Endodermal cell (in vitro differentiated cells): ENCODE measurements at regions not wholly inside any gene's neighbourhood (a gene's known extent, or its start where the extent isn't known, plus 50 kb on each side); places are given as distances from the start of the nearest gene placed in this dataset.

Experiments used
- DNase-seq: peaks from one replicate; pipeline ENCODE4 v3.0.0-alpha.2; 2017
- H3K27ac ChIP-seq: 2 replicates; pipeline ENCODE4 v1.5.1; 2013; ENCODE audit warnings: mild to moderate bottlenecking, low read depth, low read length, moderate library complexity
- H3K27me3 ChIP-seq: 2 replicates; pipeline ENCODE4 v1.6.1; 2013; ENCODE audit warnings: mild to moderate bottlenecking, low read length, moderate library complexity; ENCODE audit not compliant: insufficient read depth, control insufficient read depth, poor library complexity, severe bottlenecking
- H3K36me3 ChIP-seq: 2 replicates; pipeline ENCODE4 v1.7.0; 2013; ENCODE audit warnings: mild to moderate bottlenecking, low read length, moderate library complexity; ENCODE audit not compliant: control insufficient read depth, insufficient read depth
- H3K4me1 ChIP-seq: one replicate; pipeline ENCODE4 v1.7.0; 2013; ENCODE audit warnings: low read length; ENCODE audit not compliant: control insufficient read depth, insufficient read depth
- H3K4me3 ChIP-seq: 2 replicates; pipeline ENCODE4 v1.5.1; 2013; ENCODE audit warnings: mild to moderate bottlenecking, low read length, moderate library complexity
- H3K9ac ChIP-seq: 2 replicates; pipeline ENCODE4 v1.6.1; 2013; ENCODE audit warnings: mild to moderate bottlenecking, low read length, moderate library complexity; ENCODE audit not compliant: poor library complexity, severe bottlenecking; ENCODE audit errors: extremely low read depth
- H3K9me3 ChIP-seq: 2 replicates; pipeline ENCODE4 v1.6.1; 2013; ENCODE audit warnings: mild to moderate bottlenecking, low read length, moderate library complexity; ENCODE audit not compliant: control insufficient read depth
- H3K27ac Mint-ChIP-seq: 2 replicates; pipeline ENCODE4 v1.8.0; 2020; ENCODE audit warnings: mixed read lengths
- H3K27me3 Mint-ChIP-seq: 2 replicates; pipeline ENCODE4 v1.8.0; 2021; ENCODE audit warnings: mild to moderate bottlenecking, mixed read lengths; ENCODE audit not compliant: insufficient read depth
- H3K36me3 Mint-ChIP-seq: 2 replicates; pipeline ENCODE4 v1.8.0; 2020; ENCODE audit warnings: low read depth, mixed read lengths
- H3K4me1 Mint-ChIP-seq: 2 replicates; pipeline ENCODE4 v1.8.0; 2020; ENCODE audit warnings: mixed read lengths
- H3K4me3 Mint-ChIP-seq: 2 replicates; pipeline ENCODE4 v1.8.0; 2020; ENCODE audit warnings: mild to moderate bottlenecking, moderate library complexity, mixed read lengths
- H3K9me3 Mint-ChIP-seq: 2 replicates; pipeline ENCODE4 v1.8.0; 2020; ENCODE audit warnings: mild to moderate bottlenecking, mixed read lengths
- WGBS, 2 experiments: methylation state at CpG; one replicate each; pipeline versions ENCODE4 v1.1.5 to v1.1.7; 2013; ENCODE audit warnings: missing lambda C conversion rate in 2 of 2, mixed read lengths in 1 of 2; ENCODE audit not compliant: insufficient coverage in 1 of 2, insufficient read length in 1 of 2; 5-methylcytosine and 5-hydroxymethylcytosine counted together
- TF ChIP-seq, protein P1 (sequence below): fragments of 200-600 bp; sonication (generic); conservative IDR thresholded peaks from 2 replicates; pipeline ENCODE4 v1.5.0; 2021; ENCODE audit warnings: antibody characterized with exemption, mild to moderate bottlenecking

DNA sequence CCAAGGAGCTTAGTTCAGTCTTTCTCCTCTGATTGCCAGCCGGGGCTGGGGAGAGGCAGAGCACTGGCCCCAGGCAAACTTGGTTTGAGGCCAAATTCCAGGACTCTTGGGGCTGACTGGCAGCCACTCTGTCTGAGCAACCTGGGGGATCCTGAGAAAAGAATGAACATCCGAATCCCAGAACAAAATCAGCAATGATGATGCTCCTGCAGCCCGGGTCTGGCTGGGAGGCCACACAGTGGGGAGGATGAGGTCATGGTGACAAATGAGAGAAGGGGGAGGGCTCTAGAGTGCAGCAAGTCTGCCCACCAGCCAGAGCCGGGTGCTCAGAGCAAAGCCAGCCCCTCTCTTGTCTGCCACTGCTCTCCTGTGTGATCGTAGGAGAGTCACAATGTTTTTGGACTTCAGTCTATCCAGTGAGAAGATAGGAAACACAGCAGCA, 71.8 kb upstream of the PAX6 start:
- Mint-ChIP-seq H3K36me3 (no peaks in the 10 kb centered on the region), H3K9me3 (no peaks in the 10 kb centered on the region), H3K4me3 (no peak overlapping the region), H3K27ac (no peak overlapping the region), H3K4me1 (peaks cover 17% of the 10 kb centered on the region), H3K27me3 (peaks cover 14% of the 10 kb centered on the region)
- H3K4me3 ChIP-seq = no peak overlapping the region
- H3K9me3 ChIP-seq = no peaks in the 10 kb centered on the region
- peak; percentile 77 for DNase-seq
- H3K27ac ChIP-seq = peak overlapping the region; percentile 45
- TF ChIP-seq, protein P1, sequence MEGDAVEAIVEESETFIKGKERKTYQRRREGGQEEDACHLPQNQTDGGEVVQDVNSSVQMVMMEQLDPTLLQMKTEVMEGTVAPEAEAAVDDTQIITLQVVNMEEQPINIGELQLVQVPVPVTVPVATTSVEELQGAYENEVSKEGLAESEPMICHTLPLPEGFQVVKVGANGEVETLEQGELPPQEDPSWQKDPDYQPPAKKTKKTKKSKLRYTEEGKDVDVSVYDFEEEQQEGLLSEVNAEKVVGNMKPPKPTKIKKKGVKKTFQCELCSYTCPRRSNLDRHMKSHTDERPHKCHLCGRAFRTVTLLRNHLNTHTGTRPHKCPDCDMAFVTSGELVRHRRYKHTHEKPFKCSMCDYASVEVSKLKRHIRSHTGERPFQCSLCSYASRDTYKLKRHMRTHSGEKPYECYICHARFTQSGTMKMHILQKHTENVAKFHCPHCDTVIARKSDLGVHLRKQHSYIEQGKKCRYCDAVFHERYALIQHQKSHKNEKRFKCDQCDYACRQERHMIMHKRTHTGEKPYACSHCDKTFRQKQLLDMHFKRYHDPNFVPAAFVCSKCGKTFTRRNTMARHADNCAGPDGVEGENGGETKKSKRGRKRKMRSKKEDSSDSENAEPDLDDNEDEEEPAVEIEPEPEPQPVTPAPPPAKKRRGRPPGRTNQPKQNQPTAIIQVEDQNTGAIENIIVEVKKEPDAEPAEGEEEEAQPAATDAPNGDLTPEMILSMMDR = no peak
- H3K4me1 ChIP-seq = peaks cover 3% of the 10 kb centered on the region
- H3K36me3 ChIP-seq = no peaks in the 10 kb centered on the region
- no peak overlapping the region for H3K9ac ChIP-seq
- H3K27me3 ChIP-seq = no peaks in the 10 kb centered on the region
- 26 to 65% methylated on average over 3 to 5 of the region's 5 CpGs for WGBS, 2 experiments

- Mint-ChIP-seq H3K27ac (no peak overlapping the region), H3K9me3 (no peaks in the 10 kb centered on the region), H3K27me3 (peaks cover 19% of the 10 kb centered on the region), H3K36me3 (no peaks in the 10 kb centered on the region), H3K4me1 (peaks cover 20% of the 10 kb centered on the region), H3K4me3 (no peak overlapping the region)
- TF ChIP-seq, protein P1 = no peak
- 78 to 94% methylated on average over 2 of the region's 2 CpGs for WGBS, 2 experiments
- H3K9ac ChIP-seq = no peak overlapping the region
- no peaks in the 10 kb centered on the region for H3K9me3 ChIP-seq
- peaks cover 3% of the 10 kb centered on the region for H3K4me1 ChIP-seq
- H3K36me3 ChIP-seq = no peaks in the 10 kb centered on the region
- H3K4me3 ChIP-seq = no peak overlapping the region
- no peak overlapping the region for H3K27ac ChIP-seq
- DNase-seq = no peak
- no peaks in the 10 kb centered on the region for H3K27me3 ChIP-seq
Observed at GRCh38 chr11:31881825-31882224, 70.7 kb upstream of the PAX6 start.

- H3K4me3 ChIP-seq = no peak overlapping the region
- no peaks in the 10 kb centered on the region for H3K36me3 ChIP-seq
- H3K27me3 Mint-ChIP-seq = peaks cover 23% of the 10 kb centered on the region
- no peak overlapping the region for H3K4me3 Mint-ChIP-seq
- no peaks in the 10 kb centered on the region for H3K9me3 Mint-ChIP-seq
- no peaks in the 10 kb centered on the region for H3K36me3 Mint-ChIP-seq
- WGBS, 2 experiments = 95 to 100% methylated on average over 1 to 2 of the region's 2 CpGs
- H3K9ac ChIP-seq = no peak overlapping the region
- no peaks in the 10 kb centered on the region for H3K27me3 ChIP-seq
- H3K27ac Mint-ChIP-seq = no peak overlapping the region
- H3K4me1 ChIP-seq = peaks cover 10% of the 10 kb centered on the region
- H3K4me1 Mint-ChIP-seq = peaks cover 29% of the 10 kb centered on the region
- TF ChIP-seq, protein P1 = no peak
- no peak for DNase-seq
- H3K27ac ChIP-seq = no peak overlapping the region
- no peaks in the 10 kb centered on the region for H3K9me3 ChIP-seq
Observed at GRCh38 chr11:31879681-31880080, 68.6 kb upstream of the PAX6 start.
